Keratinocyte (primary cell): ENCODE measurements at regions not wholly inside any gene's neighbourhood (a gene's known extent, or its start where the extent isn't known, plus 50 kb on each side); places are given as distances from the start of the nearest gene placed in this dataset.

Source experiments
- CTCF ChIP-seq, 3 experiments: IDR thresholded peaks in 1 of 3; conservative IDR thresholded peaks in 1 of 3; optimal IDR thresholded peaks in 1 of 3; 2 replicates in 2 of 3; 3 replicates in 1 of 3; pipeline versions ENCODE3 to v1.5.1; 2011; ENCODE audit warnings: low read length in 3 of 3, mild to moderate bottlenecking in 3 of 3, moderate library complexity in 2 of 3, control low read depth in 1 of 3, inconsistent platforms in 1 of 3; ENCODE audit not compliant: insufficient read depth in 2 of 3; ENCODE audit errors: extremely low read depth in 1 of 3
- EZH2 ChIP-seq: IDR thresholded peaks from one replicate; pipeline ENCODE4 v1.6.1; 2012; ENCODE audit warnings: inconsistent platforms, mild to moderate bottlenecking, low read length, moderate library complexity

- no peak for TF ChIP-seq CTCF (optimal IDR thresholded peaks at IDR 0.05 in 1 of 3, IDR thresholded peaks at IDR 0.05 in 1 of 3, conservative IDR thresholded peaks at IDR 0.05 in 1 of 3; ENCODE audit: extremely low read depth in 1 of 3, insufficient read depth in 2 of 3, low read length in 3 of 3)
- TF ChIP-seq EZH2: no peak
These were observed 774.7 kb upstream of the NECTIN3 start for GRCh38 chr3:110296885-110297284.
